T-helper 2 cell (primary cell): ENCODE measurements at regions not wholly inside any gene's neighbourhood (a gene's known extent, or its start where the extent isn't known, plus 50 kb on each side); places are given as distances from the start of the nearest gene placed in this dataset.

ENCODE experiments used
- DNase-seq, 5 experiments: peaks; one replicate each; pipeline versions ENCODE4 v3.0.0 to v3.0.0-alpha.2; 2012 to 2022

GRCh38 chr12:14281539-14281938, 83.9 kb upstream of the ATF7IP start:
- DNase-seq, result no peak

- DNase-seq, result no peak
Measured at GRCh38 chr12:14283489-14284144, 81.9 kb upstream of the ATF7IP start.

GRCh38 chr12:14284184-14284722, 81.2 kb upstream of the ATF7IP start:
- no peak for DNase-seq

GRCh38 chr12:14289601-14290000, 75.9 kb upstream of the ATF7IP start:
- no peak for DNase-seq

- no peak for DNase-seq
Measured at GRCh38 chr12:14290951-14291350, 74.5 kb upstream of the ATF7IP start.

- no peak for DNase-seq
Measured at GRCh38 chr12:14303661-14304155, 61.8 kb upstream of the ATF7IP start.

- DNase-seq, result no peak
Measured at GRCh38 chr12:14307004-14307403, 58.5 kb upstream of the ATF7IP start.

- DNase-seq, result no peak
Measured at GRCh38 chr12:14308516-14308915, 57.0 kb upstream of the ATF7IP start.

- no peak for DNase-seq
Measured at GRCh38 chr12:14310866-14311265, 54.6 kb upstream of the ATF7IP start.

- no peak for DNase-seq
Measured at GRCh38 chr12:14313379-14314138, 51.9 kb upstream of the ATF7IP start.

- no peak for DNase-seq
Measured at GRCh38 chr12:14314801-14315200, 50.7 kb upstream of the ATF7IP start.

- no peak for DNase-seq
Measured at GRCh38 chr12:14315501-14315900, 50.0 kb upstream of the ATF7IP start.
